ENCODE measurements at regions not wholly inside any gene's neighbourhood (a gene's known extent, or its start where the extent isn't known, plus 50 kb on each side); places are given as distances from the start of the nearest gene placed in this dataset.

DNA sequence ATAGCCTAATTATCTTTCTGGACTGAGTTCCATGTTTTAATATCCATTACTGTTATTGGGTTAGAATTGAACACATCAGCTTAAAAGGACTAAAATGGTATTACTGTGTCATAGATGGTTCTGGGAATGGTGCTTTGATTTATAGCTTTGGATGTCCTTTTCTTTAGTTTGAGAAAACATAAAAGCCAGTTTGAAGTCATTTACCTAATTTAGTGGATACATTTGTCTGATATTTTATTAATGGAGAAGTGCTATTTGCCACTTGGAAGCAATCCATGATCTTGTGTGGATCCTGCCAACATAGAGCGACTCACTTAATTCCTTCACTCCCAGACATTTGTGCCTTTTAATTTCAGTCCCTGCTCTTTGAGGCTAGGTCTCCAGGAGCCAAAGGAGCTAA lies 212.4 kb upstream of the PACRGL start:
- no peak for TF ChIP-seq TAF1 (IDR thresholded peaks at IDR 0.05; ENCODE audit: low read depth, low read length)
- TF ChIP-seq SPI1 (IDR thresholded peaks at IDR 0.05; ENCODE audit: low read depth, low read length): no peak
- TF ChIP-seq POLR2A (IDR thresholded peaks at IDR 0.05; ENCODE audit: low read depth, low read length): no peak
- TF ChIP-seq POLR2AphosphoS5 (IDR thresholded peaks at IDR 0.05; ENCODE audit: low read depth, low read length): no peak
- no peak for TF ChIP-seq POU2F2 (IDR thresholded peaks at IDR 0.05; ENCODE audit: low read depth, low read length)
- TF ChIP-seq PAX5 (IDR thresholded peaks at IDR 0.05; ENCODE audit: insufficient read depth, low read length, severe bottlenecking): no peak

Measured in GM12891 (cell line).